GM12878 (cell line): ENCODE measurements at regions not wholly inside any gene's neighbourhood (a gene's known extent, or its start where the extent isn't known, plus 50 kb on each side); places are given as distances from the start of the nearest gene placed in this dataset.

Experiments
- EZH2 ChIP-seq: IDR thresholded peaks from 2 replicates; pipeline ENCODE4 v1.6.1; 2012; ENCODE audit warnings: low read depth, mild to moderate bottlenecking, control low read depth, inconsistent platforms, low read length, borderline replicate concordance; ENCODE audit not compliant: control insufficient read depth
- POLR2A ChIP-seq: IDR thresholded peaks from 2 replicates; pipeline ENCODE4 v1.6.1; 2011; ENCODE audit warnings: low read depth, mild to moderate bottlenecking, low read length
- ZNF207 ChIP-seq: fragments of 450-650 bp; IDR thresholded peaks from 2 replicates; pipeline ENCODE4 v1.6.1; 2014; ENCODE audit warnings: antibody characterized with exemption, mild to moderate bottlenecking, borderline replicate concordance
- TF ChIP-seq, protein P1 (sequence below), 3 experiments: IDR thresholded peaks in 2 of 3; conservative IDR thresholded peaks in 1 of 3; 2 replicates each; pipeline ENCODE4 v1.5.1; 2011; ENCODE audit warnings: low read depth in 3 of 3, low read length in 3 of 3, mild to moderate bottlenecking in 3 of 3, control low read depth in 2 of 3, moderate library complexity in 2 of 3, inconsistent platforms in 1 of 3, mixed read lengths in 1 of 3; ENCODE audit not compliant: control insufficient read depth in 2 of 3, insufficient read depth in 1 of 3; ENCODE audit errors: extremely low read depth in 1 of 3

DNA sequence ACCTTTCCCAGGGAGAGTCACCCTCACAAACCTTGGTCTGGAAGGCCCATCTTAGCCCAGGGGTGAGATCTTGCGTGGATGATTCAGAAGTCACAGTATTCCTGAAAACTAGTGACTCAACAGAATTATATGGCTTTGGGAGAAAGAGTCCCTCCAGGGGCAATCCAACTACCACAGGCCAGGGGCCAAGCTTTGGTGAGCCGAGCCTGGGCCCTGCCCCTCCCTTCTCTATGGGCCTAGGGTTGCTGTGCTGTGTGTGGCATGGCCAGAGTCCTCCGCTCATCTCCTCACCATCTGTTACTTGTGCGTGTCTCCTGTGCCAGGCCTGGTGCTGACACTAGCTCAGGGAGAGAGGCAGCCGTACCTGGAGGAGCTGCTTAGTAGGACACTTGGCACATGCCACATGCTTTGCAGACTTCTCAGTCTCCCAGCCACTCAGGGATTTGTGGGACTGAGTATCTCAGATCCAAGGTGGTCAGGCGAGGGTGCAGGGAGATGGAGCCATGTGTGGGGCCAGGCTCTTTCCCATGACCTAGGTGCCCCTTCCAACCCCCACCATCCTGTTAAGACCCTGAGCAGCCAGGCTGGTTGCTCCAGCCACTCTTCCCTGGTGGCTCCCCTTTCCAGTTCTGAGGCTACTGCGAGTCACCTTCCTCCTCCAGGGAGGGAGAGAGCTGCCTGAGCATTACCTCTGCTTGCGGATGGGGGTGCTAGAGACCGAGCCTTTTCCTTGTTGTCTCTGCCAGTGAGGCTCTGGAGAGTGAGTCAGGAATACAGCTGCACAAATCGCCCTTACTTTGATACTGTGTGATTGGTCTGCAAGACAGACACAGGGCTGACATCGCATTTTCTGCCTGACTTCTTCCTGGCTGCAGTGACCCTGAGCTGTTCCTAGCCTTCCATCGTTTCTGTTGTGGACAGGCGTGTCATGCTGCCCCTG lies 94.1 kb downstream of the SLC25A47 start:
- TF ChIP-seq POLR2A (no peak), EZH2 (no peak), ZNF207 (no peak)
- TF ChIP-seq, protein P1, sequence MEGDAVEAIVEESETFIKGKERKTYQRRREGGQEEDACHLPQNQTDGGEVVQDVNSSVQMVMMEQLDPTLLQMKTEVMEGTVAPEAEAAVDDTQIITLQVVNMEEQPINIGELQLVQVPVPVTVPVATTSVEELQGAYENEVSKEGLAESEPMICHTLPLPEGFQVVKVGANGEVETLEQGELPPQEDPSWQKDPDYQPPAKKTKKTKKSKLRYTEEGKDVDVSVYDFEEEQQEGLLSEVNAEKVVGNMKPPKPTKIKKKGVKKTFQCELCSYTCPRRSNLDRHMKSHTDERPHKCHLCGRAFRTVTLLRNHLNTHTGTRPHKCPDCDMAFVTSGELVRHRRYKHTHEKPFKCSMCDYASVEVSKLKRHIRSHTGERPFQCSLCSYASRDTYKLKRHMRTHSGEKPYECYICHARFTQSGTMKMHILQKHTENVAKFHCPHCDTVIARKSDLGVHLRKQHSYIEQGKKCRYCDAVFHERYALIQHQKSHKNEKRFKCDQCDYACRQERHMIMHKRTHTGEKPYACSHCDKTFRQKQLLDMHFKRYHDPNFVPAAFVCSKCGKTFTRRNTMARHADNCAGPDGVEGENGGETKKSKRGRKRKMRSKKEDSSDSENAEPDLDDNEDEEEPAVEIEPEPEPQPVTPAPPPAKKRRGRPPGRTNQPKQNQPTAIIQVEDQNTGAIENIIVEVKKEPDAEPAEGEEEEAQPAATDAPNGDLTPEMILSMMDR (IDR thresholded peaks at IDR 0.05 in 2 of 3, conservative IDR thresholded peaks at IDR 0.05 in 1 of 3; ENCODE audit: control insufficient read depth in 2 of 3, extremely low read depth in 1 of 3, insufficient read depth in 1 of 3, low read depth in 3 of 3, low read length in 3 of 3), result no peak; a peak in 1 of 6 replicates
